GM12878 (cell line): ENCODE measurements at regions not wholly inside any gene's neighbourhood (a gene's known extent, or its start where the extent isn't known, plus 50 kb on each side); places are given as distances from the start of the nearest gene placed in this dataset.

Source experiments
- ATAC-seq: fragments of 200-7000 bp; cut with Tn5 transposase; 3 replicates; pipeline ENCODE4 v1.9.1; 2020; ENCODE audit warnings: mild to moderate bottlenecking, moderate library complexity
- BruUV-seq: library from RNA; stranded (reverse); fragments of 400-500 nt; replicated peaks from 2 replicates; lab custom pipeline; 2021; lab: Mats Ljungman, UMichigan
- CTCF ChIA-PET: fragments of 300-600 bp; sonication (Branson Sonifier 250); formaldehyde crosslinking; extraction: SDS; loops from one replicate; lab custom pipeline; 2021; ENCODE audit warnings: inconsistent platforms; lab: Yijun Ruan, JAX
- POLR2A ChIA-PET: fragments of 350-600 bp; formaldehyde crosslinking; extraction: SDS; loops from one replicate; lab custom pipeline; 2021; ENCODE audit warnings: inconsistent platforms; lab: Charles Lee
- RAD21 ChIA-PET: fragments of 300-600 bp; sonication (Branson Sonifier 250); formaldehyde crosslinking; loops from one replicate; lab custom pipeline; 2023; ENCODE audit warnings: antibody characterized with exemption; ENCODE audit not compliant: unreplicated experiment; lab: Charles Lee
- SMC1A ChIA-PET: fragments of 300-600 bp; sonication (Branson Sonifier 250); formaldehyde crosslinking; loops from one replicate; lab custom pipeline; 2023; ENCODE audit not compliant: unreplicated experiment, uncharacterized antibody; lab: Charles Lee
- DNase-seq: peaks from one replicate; pipeline ENCODE4 v3.0.0-alpha.2; 2011; ENCODE audit warnings: low read depth, low spot score
- FAIRE-seq: peaks from 3 replicates; lab custom pipeline; 2011; peaks lifted over from hg19 to GRCh38; lab: Jason Lieb, UNC
- H2AFZ ChIP-seq: 2 replicates; pipeline ENCODE4 v1.6.0; 2011; ENCODE audit warnings: low read depth, low read length, control low read depth; ENCODE audit not compliant: control insufficient read depth
- H3K27ac ChIP-seq: 2 replicates; pipeline ENCODE4 v1.5.1; 2011; ENCODE audit warnings: control low read depth; ENCODE audit not compliant: control insufficient read depth, insufficient read depth
- H3K27me3 ChIP-seq, 2 experiments: replicated peaks in 1 of 2; 2 replicates each; pipeline versions ENCODE4 v1.6.0 to v1.6.1; 2011; ENCODE audit warnings: low read length in 1 of 2; ENCODE audit not compliant: control insufficient read depth in 2 of 2, insufficient read depth in 2 of 2
- H3K36me3 ChIP-seq, 2 experiments: 2 replicates each; pipeline ENCODE4 v1.5.1; 2011; ENCODE audit warnings: low read length in 1 of 2; ENCODE audit not compliant: control insufficient read depth in 2 of 2, insufficient read depth in 2 of 2
- H3K4me1 ChIP-seq: 2 replicates; pipeline ENCODE4 v1.6.1; 2011; ENCODE audit warnings: mild to moderate bottlenecking, low read length, moderate library complexity, mixed read lengths; ENCODE audit not compliant: control insufficient read depth, insufficient read depth
- H3K4me2 ChIP-seq: 2 replicates; pipeline ENCODE4 v1.6.0; 2011; ENCODE audit warnings: control low read depth; ENCODE audit not compliant: control insufficient read depth, insufficient read depth
- H3K4me3 ChIP-seq: fragments of 200-600 bp; sonication (generic); 2 replicates; pipeline ENCODE4 v1.5.1; 2016
- H3K79me2 ChIP-seq: 2 replicates; pipeline ENCODE4 v1.6.0; 2011; ENCODE audit warnings: low read length; ENCODE audit not compliant: control insufficient read depth, insufficient read depth
- H3K9ac ChIP-seq: 2 replicates; pipeline ENCODE4 v1.8.0; 2011; ENCODE audit warnings: low read length, control low read depth, mixed read lengths; ENCODE audit not compliant: control insufficient read depth, insufficient read depth
- H3K9me3 ChIP-seq: replicated peaks from 3 replicates; pipeline ENCODE4 v1.5.1; 2011; ENCODE audit warnings: mild to moderate bottlenecking, low read length; ENCODE audit not compliant: control insufficient read depth, insufficient read depth
- H4K20me1 ChIP-seq: 2 replicates; pipeline ENCODE4 v1.6.0; 2011; ENCODE audit not compliant: control insufficient read depth, insufficient read depth
- BACH1 ChIP-seq: fragments of 450-650 bp; IDR thresholded peaks from 2 replicates; pipeline ENCODE4 v1.6.1; 2017; ENCODE audit warnings: mild to moderate bottlenecking, borderline replicate concordance
- CBX5 ChIP-seq: sonication (generic); IDR thresholded peaks from 2 replicates; pipeline ENCODE4 v1.6.1; 2016; ENCODE audit warnings: low read depth, moderate library complexity, mild to moderate bottlenecking, inconsistent platforms
- HCFC1 ChIP-seq: fragments of 150-350 bp; IDR thresholded peaks from 2 replicates; pipeline ENCODE4 v1.6.1; 2014; ENCODE audit warnings: low read length
- HSF1 ChIP-seq: fragments of 150-350 bp; IDR thresholded peaks from 2 replicates; pipeline ENCODE4 v1.6.1; 2014; ENCODE audit warnings: mild to moderate bottlenecking, low read depth, low read length
- IKZF1 ChIP-seq: fragments of 450-650 bp; conservative IDR thresholded peaks from 2 replicates; pipeline ENCODE4 v1.6.1; 2017; ENCODE audit warnings: antibody characterized with exemption, mild to moderate bottlenecking
- JUNB ChIP-seq: IDR thresholded peaks from 2 replicates; pipeline ENCODE4 v1.6.1; 2016; ENCODE audit warnings: antibody characterized with exemption, mild to moderate bottlenecking
- KDM1A ChIP-seq: fragments of 200-600 bp; sonication (generic); IDR thresholded peaks from 2 replicates; pipeline ENCODE4 v1.6.1; 2016; ENCODE audit warnings: borderline replicate concordance
- RBBP5 ChIP-seq: fragments of 200-600 bp; sonication (generic); conservative IDR thresholded peaks from 2 replicates; pipeline ENCODE4 v1.6.1; 2016
- RELA ChIP-seq: fragments of 450-650 bp; IDR thresholded peaks from 2 replicates; pipeline ENCODE4 v1.8.0; 2014; ENCODE audit warnings: borderline replicate concordance; ENCODE audit not compliant: partially characterized antibody
- RELB ChIP-seq: fragments of 450-650 bp; IDR thresholded peaks from 2 replicates; pipeline ENCODE4 v1.6.1; 2017; ENCODE audit warnings: low read depth, mild to moderate bottlenecking, moderate library complexity
- SREBF2 ChIP-seq: IDR thresholded peaks from 2 replicates; pipeline ENCODE4 v1.6.1; 2012; ENCODE audit warnings: mild to moderate bottlenecking, low read length
- ZBTB4 ChIP-seq: fragments of 450-650 bp; formaldehyde crosslinking; IDR thresholded peaks from 2 replicates; pipeline ENCODE4 v1.4.0; 2022; ENCODE audit warnings: mild to moderate bottlenecking, moderate library complexity
- ZNF217 ChIP-seq: fragments of 450-650 bp; IDR thresholded peaks from 2 replicates; pipeline ENCODE4 v1.6.1; 2017; ENCODE audit warnings: antibody characterized with exemption, mild to moderate bottlenecking
- WGBS: methylation state at CpG from one replicate; pipeline ENCODE4 v1.1.6; 2016; ENCODE audit warnings: low lambda C conversion rate; ENCODE audit not compliant: insufficient replicate concordance, insufficient coverage; ENCODE audit errors: missing lambda C conversion rate; 5-methylcytosine and 5-hydroxymethylcytosine counted together
- in situ Hi-C: fragments of 300-500 bp; cut with MboI; formaldehyde crosslinking; loops from 9 replicates; pipeline ENCODE4 v1.14.3; 2018; ENCODE audit warnings: mixed read lengths
- intact Hi-C: fragments of 100-400 bp; cut with micrococcal nuclease; formaldehyde crosslinking; loops from one replicate; pipeline ENCODE4 v1.14.2; 2022; ENCODE audit not compliant: unreplicated experiment

- RAD21 ChIA-PET, result no interaction called here
- in situ Hi-C loops (no loop called here), intact Hi-C loops (no loop called here)
- no peaks in the 10 kb centered on the region for H3K36me3 ChIP-seq
- DNase-seq (no peak), ATAC-seq (no peak), FAIRE-seq (no peak)
- H4K20me1 ChIP-seq, result no peaks in the 10 kb centered on the region
- no peaks in the 10 kb centered on the region for H3K9me3 ChIP-seq
- BruUV-seq, result no TSS peak
- CTCF ChIA-PET, result interaction anchor here (1.0 kb wide), 1 partner anchor 281 kb away, joined by 3 read pairs; no protein-coding TSS in a partner anchor
- no peak overlapping the region for H2AFZ ChIP-seq
- no peaks in the 10 kb centered on the region for H3K79me2 ChIP-seq
- no peak overlapping the region for H3K4me3 ChIP-seq
- SMC1A ChIA-PET, result interaction anchor here (0.7 kb wide), 2 partner anchors 53 to 161 kb away, joined by 3 read pairs; no protein-coding TSS in a partner anchor
- no peaks in the 10 kb centered on the region for H3K4me1 ChIP-seq
- no peak overlapping the region for H3K27ac ChIP-seq
- H3K27me3 ChIP-seq, result no peaks in the 10 kb centered on the region
- no peak overlapping the region for H3K9ac ChIP-seq
- no peak overlapping the region for H3K4me2 ChIP-seq
- WGBS, result 26% methylated on average over 4 of the region's 4 CpGs
- POLR2A ChIA-PET, result no interaction called here
- TF ChIP-seq ZBTB4, result no peak
- no peak for TF ChIP-seq ZNF217
- TF ChIP-seq RELB, result no peak
- TF ChIP-seq BACH1, result no peak
- TF ChIP-seq JUNB, result no peak
- TF ChIP-seq HSF1, result no peak
- TF ChIP-seq CBX5, result no peak
- no peak for TF ChIP-seq KDM1A
- TF ChIP-seq RELA, result no peak
- no peak for TF ChIP-seq SREBF2
- no peak for TF ChIP-seq IKZF1
- no peak for TF ChIP-seq HCFC1
- no peak for TF ChIP-seq RBBP5
These were observed 72.4 kb downstream of the KLF5 start for GRCh38 chr13:73131247-73131646.
